Choroid plexus epithelial cell (primary cell): ENCODE measurements at regions not wholly inside any gene's neighbourhood (a gene's known extent, or its start where the extent isn't known, plus 50 kb on each side); places are given as distances from the start of the nearest gene placed in this dataset.

Source experiments
- DNase-seq: peaks from one replicate; pipeline ENCODE4 v3.0.0-alpha.2; 2010; ENCODE audit warnings: low read depth
- H3K4me3 ChIP-seq: 2 replicates; pipeline ENCODE4 v1.5.1; 2011; ENCODE audit warnings: low read depth, mild to moderate bottlenecking, control low read depth, low read length, moderate library complexity
- TF ChIP-seq, protein P1 (sequence below): conservative IDR thresholded peaks from 2 replicates; pipeline ENCODE4 v1.5.1; 2011; ENCODE audit warnings: low read depth, mild to moderate bottlenecking, control low read depth, inconsistent platforms, low read length, moderate library complexity

DNA sequence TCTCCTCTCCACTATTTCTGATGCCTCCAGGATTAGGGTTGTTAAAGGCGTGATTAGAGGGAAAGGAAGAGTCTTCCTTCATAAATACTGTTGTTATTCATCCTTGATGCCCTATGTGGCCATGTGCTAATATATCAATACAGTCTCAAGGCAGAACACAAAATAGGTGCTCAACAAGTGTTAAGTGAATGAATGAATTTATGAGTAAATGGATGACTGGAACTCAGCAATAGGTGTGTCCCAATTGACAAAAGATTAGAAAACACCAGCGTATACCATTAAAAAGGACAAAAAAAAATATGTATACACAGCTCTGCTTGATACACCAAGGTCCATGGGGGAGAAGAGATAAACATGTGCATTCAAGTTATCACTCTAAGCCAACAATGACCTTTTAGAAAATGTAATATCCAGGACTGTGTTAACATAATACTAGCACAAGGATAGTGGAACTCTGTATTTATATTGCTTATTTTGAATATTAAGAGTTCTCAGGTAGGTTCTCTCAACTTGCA, 171.2 kb upstream of the MYLIP start:
- DNase-seq: no peak
- TF ChIP-seq, protein P1, sequence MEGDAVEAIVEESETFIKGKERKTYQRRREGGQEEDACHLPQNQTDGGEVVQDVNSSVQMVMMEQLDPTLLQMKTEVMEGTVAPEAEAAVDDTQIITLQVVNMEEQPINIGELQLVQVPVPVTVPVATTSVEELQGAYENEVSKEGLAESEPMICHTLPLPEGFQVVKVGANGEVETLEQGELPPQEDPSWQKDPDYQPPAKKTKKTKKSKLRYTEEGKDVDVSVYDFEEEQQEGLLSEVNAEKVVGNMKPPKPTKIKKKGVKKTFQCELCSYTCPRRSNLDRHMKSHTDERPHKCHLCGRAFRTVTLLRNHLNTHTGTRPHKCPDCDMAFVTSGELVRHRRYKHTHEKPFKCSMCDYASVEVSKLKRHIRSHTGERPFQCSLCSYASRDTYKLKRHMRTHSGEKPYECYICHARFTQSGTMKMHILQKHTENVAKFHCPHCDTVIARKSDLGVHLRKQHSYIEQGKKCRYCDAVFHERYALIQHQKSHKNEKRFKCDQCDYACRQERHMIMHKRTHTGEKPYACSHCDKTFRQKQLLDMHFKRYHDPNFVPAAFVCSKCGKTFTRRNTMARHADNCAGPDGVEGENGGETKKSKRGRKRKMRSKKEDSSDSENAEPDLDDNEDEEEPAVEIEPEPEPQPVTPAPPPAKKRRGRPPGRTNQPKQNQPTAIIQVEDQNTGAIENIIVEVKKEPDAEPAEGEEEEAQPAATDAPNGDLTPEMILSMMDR: no peak
- H3K4me3 ChIP-seq: no peak overlapping the region

DNA sequence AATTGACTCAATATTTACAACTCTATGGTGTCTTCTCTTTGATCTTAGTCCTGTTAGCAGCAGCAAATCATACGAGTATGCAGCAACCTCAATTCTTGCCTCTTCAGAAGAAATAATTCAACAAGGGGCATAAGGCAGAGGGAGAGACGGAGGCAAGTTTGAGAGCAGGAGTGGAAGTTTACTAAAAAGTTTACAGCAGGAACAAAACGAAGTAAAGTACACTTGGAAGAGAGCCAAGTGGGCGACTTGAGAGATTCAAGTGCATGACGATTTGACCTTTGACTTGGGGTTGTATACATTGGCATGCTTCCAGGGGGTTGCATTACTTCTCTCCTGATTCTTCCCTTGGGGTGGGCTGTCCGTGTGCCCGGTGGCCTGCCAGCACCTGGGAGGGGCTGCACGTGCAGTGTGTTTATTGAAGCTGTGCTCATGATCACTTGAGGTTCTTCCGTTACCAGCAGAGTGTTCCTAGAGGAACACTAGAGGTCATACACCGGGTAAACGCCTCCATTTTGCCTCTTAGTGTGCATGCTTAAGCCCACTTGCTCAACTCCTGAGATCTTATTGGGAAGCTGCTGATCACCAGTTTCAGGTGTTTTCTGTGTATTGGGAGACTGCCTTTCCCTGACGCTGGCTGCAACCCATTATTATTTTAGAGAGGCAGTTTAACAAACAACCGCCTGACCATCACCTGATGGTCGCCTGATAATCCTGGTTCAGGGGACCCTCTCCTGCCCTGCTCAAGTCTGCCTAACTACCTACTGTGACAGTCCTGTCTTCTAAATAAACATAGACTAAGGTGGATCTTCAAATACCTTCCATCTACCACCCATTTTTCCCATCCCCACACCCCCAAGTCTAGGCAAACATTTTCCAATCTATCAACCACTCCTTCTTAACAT, 172.4 kb upstream of the MYLIP start:
- TF ChIP-seq, protein P1: no peak
- DNase-seq: peak; percentile 76
- H3K4me3 ChIP-seq: no peak overlapping the region

DNA sequence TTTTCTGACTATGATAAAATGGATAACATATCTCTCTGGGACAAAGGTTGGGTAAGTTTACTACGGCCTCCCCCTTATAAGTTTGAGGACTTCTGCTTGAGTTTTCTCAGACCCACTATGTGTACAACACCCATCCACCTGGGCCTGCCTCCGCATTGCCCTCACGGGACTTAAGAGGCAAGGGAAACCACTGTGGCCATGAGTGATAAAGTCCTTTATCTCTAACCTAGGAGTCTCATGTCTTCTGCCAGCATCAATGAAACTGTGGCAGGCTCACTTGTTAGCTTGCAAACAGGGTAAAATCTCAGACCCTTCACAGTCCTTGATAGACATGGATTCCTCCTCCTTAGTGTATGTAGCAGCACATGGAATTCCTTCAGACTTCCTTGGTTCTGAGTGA, 173.4 kb upstream of the MYLIP start:
- TF ChIP-seq, protein P1: no peak
- H3K4me3 ChIP-seq: no peak overlapping the region
- DNase-seq: no peak

DNA sequence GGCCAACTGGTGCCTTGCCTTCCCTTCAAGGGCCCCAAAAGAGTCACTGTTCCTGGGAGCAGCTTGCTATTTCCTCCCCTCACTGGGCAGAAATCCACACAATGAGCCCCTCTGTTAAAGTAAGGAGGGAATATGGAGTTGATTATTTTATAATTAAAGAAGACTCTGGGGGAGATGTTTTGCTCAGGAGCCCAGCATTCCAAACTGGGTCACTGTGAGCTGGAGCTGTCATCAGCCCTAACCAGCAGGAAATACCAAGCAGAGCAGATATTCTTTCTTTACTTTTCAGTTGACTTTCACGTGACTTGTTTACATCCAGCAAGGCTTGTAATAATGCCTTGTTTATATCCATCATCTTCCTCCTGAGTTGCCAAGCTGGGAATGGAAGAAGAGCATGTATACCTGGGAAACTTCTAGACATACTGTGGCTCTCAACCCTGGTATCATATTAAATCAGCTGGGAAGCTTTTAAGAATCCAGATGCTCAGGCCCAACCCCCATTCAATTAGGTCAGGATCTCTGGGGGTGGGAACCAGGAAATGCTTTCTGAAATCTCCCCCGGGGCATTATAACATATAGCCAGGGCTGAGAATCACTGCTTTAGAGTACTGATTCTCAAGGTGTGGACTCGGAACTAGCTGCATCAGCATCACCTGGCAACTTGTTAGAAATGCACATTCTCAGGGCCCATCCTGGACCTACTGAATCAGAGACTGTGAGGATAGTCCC, 175.6 kb upstream of the MYLIP start:
- peak; percentile 77 for DNase-seq
- no peak overlapping the region for H3K4me3 ChIP-seq
- TF ChIP-seq, protein P1: no peak

DNA sequence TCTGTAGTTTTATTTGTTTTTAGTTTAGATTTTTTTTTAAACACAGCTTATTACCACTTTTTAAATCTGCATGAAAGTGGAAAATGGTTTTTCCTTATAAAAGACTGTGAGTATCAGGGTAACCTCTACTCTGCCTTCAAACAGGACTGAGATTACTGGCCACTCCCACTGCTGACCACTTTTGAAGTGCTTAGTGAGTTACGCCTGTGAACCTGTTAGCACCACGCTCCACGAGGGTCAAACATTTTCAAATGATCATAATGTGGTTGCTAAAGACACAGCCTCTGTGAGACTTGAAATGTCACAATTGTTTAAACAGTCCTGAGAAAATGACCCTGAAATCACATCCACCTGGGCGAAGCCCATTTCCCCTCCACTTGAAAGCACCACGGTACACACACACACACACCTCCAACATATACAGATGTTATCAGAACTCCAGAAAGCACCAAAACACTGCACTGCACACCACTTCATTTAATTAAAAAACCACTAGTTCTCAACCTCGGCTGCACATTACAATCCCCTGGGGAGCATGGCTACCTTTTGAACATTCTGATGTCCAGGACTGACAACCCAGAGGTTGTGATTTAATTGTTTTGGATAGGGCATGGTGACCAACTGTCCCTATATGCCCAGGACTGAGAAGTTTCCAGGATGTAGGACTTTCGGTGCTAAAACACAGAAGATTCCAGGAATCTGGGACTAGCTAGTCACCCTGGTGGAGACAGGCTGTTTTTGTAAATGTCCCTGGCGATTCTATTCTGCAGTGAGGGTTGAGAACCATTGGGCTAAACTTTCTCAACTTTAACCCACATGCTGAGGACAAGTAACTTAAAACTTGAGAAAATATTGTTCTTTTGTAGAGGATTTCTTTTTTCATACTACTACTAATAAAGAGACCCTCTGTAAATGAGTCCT, 176.4 kb upstream of the MYLIP start:
- TF ChIP-seq, protein P1: peak; percentile 3
- DNase-seq: peak; percentile 28

DNA sequence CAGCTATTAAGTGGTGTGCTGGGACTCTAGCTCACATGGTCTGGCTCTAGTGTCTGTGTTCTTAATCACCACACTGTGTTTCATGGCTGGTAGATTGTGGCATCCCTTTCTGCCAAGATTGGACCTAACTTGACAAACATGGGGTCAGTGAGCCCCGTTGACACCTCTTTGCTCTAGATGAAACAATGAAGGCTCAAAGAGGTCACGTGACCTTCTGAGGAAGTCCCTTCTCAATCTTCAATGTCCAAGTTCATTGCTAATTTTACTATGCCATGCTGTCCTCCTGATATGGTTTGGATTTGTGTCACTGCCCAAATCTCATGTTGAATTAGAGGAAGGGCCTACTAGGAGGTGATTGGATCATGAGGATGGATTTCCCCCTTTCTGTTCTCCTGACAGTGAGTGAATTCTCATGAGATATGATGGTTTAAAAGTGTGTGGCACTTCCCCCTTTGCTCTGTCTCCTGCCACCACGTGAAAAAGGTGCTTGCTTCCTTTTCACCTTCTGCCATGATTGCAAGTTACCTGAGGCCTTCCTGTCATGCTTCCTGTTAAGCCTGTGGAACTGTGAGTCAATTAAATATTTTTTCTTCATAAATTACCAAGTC, 177.8 kb upstream of the MYLIP start:
- no peak overlapping the region for H3K4me3 ChIP-seq
- TF ChIP-seq, protein P1: no peak
- DNase-seq: no peak

More for the DNA sequence above, 176.4 kb upstream of the MYLIP start:
- H3K4me3 ChIP-seq: no peak overlapping the region
